Activated naive CD4-positive, alpha-beta T cell (primary cell): ENCODE measurements at regions not wholly inside any gene's neighbourhood (a gene's known extent, or its start where the extent isn't known, plus 50 kb on each side); places are given as distances from the start of the nearest gene placed in this dataset.
"Not testable (repeated sequence)": the region's sequence is repeated elsewhere in the genome, so short reads cannot be mapped to it uniquely, and the experiment has no call there.

ENCODE experiments used
- DNase-seq, 4 experiments: peaks; one replicate each; lab custom pipeline; 2025; lab: John Stamatoyannopoulos, UW

DNA sequence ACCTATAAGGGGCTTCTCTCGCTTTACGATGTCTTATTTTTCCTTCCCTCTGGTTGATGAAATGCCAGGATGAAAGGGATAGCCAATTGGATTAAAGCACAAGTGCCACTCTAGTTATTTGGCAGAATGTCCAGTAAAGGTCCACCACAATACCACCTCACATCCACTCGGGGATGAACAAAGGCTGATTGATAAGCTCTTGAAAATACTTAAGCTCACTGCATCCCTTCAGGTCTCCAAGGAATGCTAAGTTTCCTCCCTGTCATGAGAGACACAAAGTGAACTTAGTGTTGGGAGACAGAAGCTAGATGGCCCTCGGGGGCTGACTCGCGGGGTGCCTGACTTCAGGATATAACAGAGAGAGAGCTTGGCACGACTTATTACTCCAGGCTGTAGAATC, 185.9 kb upstream of the ZNF644 start:
- not testable (repeated sequence) for DNase-seq

DNA sequence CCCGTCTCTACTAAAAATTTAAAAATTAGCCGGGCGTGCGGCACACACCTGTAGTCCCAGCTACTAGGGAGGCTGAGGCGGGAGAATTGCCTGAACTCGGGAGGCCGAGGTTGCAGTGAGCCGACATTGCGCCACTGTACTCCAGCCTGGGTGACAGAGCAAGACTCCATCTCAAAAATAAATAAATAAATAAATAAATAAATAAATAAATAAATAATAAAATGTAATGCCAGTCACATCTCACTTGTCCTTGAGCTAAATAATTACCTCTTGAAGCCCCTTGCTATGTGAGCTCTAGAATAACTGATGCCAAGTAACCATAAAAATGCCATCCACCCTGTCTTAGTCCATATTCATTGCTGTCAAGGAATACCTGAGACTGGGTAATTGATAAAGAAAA, 182.3 kb upstream of the ZNF644 start:
- not testable (repeated sequence) for DNase-seq

DNA sequence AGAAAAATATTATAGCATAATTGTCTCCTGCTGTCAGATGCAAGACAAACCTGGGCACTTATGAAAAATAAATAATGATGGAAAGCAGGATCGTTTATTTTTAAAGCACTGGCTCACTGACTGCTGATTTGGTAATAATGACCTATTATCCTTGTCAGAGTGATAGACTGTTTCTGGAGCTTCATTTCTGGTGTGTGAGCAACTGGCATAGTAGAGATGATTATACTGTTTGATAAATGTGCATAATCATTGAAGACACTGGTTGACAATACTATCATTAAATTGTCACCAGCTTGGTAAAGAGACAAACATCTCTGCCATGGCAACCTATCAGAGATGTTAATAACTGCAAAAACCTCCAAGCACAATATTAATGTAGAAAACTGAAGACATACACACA, 179.9 kb upstream of the ZNF644 start:
- no peak for DNase-seq

DNA sequence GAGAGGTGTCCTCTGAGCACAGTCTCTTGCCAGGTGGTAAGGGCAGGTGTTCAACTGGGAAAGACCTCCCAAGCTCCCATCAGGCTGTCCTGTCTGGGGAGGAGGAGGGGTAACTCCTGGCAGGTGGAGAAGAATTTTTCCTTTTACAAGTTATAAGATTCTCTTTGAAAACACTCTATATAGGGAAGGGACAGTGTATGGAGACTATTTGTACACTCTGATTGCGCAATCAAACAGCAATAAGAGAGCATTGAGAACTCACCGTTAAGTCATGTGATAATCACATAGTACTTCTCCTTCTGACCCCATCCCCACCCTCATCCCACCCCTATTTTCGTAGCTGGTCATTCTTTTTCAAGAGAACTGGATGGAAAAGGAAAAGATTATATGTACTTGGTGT, 179.3 kb upstream of the ZNF644 start:
- DNase-seq, result no peak

DNA sequence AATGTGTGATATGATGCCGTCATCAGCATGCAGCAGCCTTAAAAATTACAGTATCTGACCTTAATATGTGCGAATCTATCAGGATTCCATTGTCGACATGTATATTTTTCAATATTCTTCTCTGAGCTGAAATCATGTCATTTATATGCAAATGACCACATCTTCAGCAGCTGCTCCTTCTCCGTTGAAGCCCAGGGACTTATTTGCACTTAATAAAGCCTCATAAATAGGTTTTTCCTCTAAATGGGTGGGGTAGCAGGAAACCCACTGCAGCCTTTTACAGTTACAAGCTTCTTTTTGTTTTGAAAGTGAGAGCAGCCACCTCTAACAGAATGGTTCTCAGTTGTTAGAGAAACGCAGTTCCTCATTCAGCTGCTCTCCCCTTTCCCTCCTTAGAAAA, 178.8 kb upstream of the ZNF644 start:
- no peak for DNase-seq

DNA sequence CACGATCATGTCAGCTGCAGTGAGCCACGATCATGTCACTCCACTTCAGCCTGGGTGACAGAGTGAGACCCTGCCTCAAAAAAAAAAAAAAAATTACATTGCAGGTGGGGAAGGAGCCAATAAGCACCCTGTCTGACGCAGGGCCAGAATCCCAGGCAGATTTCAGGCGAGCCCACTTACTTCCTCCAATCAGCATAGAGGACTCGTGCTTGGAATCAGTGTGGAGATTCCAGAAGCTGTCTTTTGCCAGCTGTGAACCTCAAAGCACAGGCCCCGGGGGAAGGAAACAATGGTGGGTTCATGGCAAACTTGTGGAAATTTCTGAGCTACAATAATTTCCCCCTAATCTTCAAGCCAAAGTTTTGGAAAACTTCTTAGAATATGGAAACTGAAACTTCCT, 178.2 kb upstream of the ZNF644 start:
- no peak for DNase-seq

DNA sequence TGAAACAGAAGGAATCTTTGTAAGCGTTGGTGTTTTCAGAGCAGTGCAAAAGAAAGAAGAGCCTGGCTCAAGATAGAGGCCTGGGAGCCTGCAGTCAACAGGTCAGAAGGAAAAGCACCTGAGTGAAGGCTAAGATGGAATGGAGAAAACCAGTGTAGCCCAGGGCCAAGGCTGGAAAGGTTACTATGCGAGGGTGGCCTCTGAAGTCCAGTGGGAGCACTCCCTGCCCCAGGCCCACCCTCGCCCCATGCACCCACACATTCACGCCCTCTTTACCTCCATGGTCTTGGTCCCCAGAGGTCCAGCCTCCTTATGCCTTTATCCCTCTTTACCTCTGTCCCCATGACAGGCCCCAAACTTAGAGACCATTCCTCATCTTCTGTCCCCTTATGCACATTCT, 169.2 kb upstream of the ZNF644 start:
- DNase-seq, result no peak

DNA sequence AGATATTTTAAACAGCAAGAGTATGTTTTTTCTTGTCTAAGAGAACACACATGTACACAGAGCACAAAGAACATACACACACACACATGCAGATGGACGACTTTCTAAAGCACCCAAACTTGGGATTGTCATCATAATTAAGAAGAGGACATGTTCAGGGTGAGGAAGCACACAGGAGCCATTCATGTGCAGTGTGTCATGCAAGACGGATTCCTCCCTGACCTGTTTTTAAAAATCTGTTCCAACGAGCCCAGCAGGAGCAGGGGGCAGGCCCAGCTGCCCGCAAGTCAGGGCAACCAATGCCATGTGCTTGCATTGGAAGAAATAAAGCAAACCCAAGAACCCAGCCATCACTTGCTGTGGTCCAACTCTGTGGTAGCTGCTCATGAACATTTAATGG, 167.3 kb upstream of the ZNF644 start:
- no peak for DNase-seq

DNA sequence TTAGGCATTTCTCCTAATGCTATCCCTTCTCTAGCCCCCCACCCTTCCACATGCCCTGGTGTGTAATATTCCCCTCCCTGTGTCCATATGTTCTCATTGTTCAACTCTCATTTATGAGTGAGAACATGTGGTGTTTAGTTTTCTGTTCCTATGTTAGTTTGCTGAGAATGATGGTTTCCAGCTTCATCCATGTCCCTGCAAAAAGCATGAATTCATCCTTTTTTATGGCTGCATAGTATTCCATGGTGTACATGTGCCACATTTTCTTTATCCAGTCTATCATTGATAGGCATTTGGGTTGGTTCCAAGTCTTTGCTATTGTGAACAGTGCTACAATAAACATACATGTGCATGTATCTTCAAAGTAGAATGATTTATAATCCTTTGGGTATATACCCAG, 161.0 kb upstream of the ZNF644 start:
- DNase-seq, result not testable (repeated sequence)

DNA sequence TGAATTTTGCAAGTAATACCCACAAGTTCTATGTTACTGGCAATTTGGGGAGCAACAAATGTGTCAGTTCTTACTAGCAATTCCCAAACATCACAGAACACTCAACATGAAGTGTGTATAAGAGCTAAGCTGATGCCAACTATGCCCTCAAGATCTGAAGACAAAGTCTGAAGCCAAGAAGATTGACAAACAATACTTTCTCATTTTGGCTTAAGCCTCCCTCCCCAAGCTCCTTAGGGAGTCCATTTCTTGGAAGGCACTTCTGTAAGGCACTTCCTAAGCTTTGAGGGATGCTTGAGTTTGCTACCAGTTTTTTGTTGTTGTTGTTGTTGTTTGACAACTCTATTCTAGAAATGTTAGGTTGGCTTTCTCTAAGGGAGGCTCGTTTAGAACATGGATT, 154.4 kb upstream of the ZNF644 start:
- DNase-seq, result no peak

DNA sequence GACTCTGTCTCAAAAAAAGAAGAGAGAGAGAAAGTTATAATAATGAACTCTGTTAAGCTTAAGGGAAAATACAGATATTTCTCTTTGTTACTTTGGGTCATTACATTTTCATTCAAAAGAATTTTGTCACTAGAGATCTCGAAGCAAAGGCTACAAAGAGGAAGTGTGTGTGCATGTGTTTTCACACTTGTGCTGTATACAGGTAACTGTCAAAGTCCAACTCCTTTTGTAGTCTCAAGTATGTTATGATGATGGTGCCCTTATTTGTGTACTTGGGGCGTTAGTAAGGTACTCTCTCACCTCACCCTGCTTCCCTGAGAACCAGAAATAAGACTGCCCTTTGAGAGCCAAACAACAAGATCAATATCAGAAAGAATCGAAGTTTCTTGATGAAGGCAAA, 152.9 kb upstream of the ZNF644 start:
- DNase-seq, result no peak

DNA sequence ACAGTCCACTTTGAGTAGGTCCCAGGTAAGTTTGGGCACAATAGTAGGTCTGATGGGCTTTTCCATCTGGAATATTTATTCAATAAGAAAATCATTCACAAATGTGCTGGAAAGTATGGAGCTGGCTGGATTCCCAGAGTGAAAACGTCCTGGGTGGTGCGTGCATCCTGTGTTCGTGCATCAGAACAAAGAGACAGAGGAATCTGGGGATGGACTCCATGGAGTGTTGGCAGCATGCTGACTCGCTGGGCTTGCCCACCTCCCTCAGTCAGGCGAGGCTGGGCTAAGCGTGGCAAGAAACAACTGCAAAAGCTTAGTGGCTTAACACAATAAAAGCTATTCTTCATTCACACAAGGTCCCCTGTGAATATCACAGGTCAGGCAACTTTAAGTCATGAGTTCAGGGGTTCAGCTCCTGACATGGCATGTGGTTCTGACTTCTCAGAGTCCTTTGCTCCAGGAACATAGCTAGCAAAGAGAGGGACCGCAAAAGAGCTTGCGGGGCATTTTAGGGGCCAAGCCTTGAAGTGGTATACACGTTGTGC, 151.6 kb upstream of the ZNF644 start:
- DNase-seq, result no peak

DNA sequence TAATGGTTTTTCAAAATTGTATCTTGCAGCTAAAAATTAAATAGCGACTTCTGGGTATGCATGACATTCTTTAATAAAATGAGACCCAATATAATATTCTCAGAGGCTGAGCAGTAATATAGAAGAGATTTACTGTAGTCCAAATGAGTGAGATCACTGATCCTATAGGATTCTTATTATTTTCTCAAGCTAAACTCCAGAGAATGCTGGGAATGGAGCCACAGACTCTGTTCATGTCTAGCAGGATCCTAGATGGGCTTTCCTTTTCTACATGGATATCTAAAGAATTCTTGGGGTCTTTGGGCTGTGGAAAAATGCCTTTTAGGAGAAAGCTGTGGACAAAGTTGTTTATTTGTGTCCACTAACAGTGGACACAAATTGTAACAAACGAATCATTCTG, 150.7 kb upstream of the ZNF644 start:
- DNase-seq, result no peak

DNA sequence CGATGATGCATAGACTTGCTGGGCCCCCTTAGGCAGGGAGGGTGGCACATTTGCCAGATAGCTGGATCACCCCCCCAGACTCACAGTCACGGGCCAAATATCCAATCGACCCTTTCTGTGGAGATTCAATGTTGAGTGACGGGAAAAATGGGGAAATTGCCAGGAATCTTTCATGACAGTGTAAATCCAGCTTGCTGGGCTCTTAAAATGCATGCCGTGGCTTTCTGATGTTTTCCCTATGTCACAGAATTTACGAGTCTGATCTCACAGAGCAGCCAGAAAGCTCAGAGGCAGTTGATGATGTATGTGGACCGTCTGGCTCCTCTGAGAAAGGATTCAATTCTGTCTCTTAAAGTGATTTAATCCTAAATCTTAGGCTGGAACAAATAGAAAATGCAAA, 150.1 kb upstream of the ZNF644 start:
- no peak for DNase-seq

DNA sequence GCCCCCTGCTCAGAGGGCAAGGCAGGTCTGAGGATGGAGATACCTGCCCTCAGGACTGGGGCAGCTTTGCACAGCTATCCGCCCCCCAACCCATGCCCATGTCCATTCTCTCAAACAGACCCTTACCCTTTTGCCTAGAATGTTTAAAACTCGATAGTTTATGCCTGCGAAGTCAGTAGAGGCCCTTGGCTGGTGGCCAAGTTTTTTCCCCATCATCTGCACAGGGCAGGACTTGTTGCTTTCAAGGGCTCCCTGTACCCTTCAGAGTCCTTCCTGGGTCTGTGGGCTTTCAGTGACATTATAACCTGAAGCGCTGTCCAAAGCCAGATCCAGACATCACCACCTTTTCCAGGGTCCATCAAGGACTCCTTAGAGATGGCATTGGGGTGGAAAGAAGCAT, 148.7 kb upstream of the ZNF644 start:
- no peak for DNase-seq

DNA sequence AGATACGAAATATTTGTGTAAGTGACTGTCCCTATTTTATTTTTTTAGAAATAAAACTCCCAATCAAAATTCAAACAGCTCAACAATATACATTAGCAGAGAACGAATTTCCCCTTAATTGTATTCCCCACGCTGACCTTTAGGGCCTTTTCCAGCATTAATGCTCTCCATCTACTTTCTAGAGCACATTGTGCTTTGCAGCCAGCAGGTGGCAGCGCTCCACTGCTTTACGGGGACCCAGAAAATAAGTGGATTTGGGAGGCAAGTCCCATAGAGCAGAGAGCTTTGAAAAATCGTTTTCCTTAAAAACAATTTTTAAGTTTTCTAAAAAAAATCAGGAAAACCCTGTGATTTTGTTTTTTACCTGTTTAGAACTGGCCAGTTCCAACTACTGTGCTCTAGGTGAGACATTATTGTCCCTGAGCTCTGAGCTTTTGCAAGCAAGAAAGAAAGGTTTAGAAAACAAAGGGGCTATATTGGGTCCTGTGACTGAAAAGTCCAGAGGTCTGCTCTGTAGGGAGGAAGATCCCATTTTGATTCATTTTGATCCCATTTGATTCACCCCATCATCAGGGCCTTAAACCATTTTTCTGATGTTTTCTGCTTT, 144.4 kb upstream of the ZNF644 start:
- DNase-seq, result peak in 1 of 4 experiments; percentile 8

DNA sequence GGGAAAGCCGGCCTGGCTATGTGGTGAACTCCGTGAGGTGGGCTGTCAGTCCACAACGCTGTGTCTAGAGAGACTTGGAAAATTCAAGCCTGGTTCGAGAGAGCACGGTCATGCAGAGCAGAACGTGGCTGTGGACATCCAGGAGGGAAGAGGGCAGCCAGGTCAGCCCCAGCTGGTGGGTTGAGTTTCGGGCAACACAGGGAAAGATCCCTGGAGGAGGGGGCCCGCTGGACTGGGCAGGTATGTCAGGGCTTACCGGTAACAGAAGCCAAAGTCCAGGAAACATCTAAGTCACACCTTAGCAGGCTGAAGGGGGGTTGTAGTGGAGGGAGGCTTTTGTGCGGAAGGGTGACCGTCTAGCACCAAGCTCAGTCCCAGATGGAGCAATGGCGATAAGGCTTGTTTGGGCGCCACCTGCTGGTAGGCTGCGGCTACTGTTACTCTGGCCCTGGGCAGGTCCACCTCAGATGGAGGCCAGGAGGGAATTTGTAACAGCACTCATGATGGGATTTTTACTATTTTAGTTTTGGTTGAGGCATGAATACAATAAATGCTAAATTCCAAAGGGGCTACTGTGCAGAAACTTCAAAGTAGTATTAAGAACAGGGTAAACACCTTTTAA, 143.3 kb upstream of the ZNF644 start:
- peak; percentile 24 to 64 (median 55) for DNase-seq

DNA sequence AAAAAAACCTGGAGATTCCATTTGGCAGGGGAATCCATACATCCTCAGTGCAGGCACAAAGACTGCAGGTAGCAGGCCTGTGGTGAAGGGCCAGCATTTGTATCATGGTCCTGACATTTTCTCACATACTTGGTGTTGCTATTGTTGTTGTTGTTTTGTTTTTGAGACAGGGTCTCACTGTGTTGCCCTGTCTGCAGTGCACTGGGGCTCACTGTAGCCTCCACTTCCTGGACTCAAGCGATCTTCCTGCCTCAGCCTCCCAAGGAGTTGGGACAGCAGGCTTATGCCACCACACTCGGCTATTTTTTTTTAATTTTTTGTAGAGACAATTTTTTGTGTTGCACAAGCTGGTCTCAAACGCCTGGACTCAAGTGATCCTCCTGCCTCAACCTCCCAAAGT, 140.8 kb upstream of the ZNF644 start:
- no peak for DNase-seq

DNA sequence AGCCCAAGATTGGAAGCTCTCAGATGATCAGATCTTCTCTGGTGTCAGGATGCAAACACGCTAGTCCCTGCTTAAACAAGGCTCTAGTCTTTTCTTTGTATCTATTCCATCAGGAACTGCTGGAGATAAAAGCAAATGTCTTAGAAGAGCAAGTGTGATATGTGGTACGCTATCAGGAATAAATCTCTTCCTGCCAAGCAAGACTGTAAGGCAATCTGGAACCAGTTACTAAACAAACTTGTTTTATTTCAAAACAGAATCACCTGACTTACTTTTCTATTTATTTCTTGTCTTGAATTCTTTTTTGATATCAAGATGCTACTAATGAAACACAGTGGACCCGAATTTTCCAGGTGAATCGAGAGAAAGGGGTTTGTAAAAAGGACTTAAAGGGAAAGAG, 139.9 kb upstream of the ZNF644 start:
- DNase-seq, result no peak

DNA sequence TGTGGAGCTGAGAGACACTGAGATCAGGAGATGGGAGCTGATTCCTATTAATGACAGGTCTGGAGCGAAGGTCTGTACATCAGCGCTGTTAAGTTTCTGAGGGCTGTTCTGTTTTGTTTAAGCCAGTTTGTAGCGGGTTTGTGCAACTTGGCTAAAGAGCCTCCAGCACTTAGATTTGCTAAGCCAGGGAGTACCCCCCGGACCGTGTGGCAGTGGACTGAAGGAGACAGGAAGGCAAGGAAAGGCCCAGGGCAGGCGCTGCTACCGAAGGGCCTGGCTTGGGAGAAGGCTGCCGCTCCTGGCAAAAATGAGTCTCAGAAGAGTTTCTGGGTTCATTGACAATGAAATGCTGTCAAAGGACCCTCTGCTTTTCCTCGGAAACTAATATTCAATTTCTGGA, 139.3 kb upstream of the ZNF644 start:
- DNase-seq, result no peak

DNA sequence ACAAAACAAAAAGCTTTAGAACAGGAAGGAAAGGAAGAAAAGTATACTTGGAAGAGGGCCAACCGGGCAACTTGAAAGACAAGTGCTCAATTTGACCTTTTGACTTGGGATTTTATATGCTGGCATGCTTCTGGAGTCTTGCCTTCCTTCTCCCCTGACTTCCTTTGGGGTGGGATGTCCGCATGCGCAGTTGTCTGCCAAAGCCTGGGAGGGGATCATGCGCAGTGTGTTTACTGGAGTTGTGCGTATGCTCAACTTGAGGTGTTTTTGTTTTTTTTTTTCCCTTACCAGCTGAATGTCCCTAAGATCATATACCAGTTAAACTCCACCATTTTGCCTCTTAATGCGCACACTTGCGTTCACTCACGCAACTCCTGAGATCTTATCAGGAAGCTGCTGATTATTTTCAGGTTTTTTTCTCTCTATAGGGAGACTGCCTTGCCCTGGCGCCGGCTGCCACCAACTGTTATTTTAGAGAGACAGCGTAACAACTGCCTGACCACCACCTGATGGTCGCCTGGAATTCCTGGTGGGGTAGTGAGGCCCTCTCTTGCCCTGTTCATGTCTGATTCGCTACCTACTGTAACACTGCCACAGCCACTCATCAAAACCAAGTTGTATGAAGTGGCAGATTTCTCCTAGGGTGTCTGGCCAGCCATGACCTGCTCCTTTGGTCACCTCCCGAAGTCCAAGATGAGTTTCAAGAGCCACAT, 138.7 kb upstream of the ZNF644 start:
- no peak for DNase-seq

DNA sequence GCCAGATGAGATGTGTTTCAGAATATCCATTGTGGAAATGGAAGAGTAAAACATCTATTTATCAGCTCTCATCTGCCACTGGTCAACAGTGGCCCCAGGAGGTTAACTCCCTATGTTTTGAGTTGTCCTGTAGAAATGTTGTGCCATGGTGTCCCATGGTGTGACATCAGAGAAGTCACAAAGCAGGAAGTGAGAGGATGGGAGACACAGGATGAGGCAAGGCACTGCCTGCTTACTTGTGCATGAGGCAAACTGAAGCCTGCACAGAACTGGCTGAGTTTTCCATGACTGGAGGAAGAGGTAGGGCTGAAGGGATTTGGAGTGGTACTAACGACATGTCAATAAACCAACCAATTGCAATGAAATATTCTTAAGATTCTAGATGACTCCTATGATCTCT, 131.5 kb upstream of the ZNF644 start:
- DNase-seq, result no peak

DNA sequence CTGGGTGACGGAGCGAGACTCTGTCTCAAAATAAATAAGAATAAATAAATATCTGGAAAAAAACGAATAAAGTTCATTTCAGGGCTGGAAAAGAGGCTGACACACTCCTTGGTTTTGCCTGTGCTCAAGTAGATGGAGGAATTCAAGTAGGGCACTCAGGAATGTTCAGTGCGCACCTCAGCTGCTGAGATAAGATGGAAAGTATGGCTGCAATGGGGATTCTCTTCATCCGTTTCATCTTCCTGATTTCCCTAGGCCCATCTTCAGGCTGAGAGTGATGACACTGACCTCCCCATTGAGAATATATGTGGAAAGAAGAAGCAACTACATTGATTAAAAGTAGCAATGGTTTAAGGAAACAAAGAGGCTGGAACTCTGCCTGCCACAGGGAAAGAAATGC, 130.5 kb upstream of the ZNF644 start:
- no peak for DNase-seq
